ENCODE measurements at regions not wholly inside any gene's neighbourhood (a gene's known extent, or its start where the extent isn't known, plus 50 kb on each side); places are given as distances from the start of the nearest gene placed in this dataset.

DNA sequence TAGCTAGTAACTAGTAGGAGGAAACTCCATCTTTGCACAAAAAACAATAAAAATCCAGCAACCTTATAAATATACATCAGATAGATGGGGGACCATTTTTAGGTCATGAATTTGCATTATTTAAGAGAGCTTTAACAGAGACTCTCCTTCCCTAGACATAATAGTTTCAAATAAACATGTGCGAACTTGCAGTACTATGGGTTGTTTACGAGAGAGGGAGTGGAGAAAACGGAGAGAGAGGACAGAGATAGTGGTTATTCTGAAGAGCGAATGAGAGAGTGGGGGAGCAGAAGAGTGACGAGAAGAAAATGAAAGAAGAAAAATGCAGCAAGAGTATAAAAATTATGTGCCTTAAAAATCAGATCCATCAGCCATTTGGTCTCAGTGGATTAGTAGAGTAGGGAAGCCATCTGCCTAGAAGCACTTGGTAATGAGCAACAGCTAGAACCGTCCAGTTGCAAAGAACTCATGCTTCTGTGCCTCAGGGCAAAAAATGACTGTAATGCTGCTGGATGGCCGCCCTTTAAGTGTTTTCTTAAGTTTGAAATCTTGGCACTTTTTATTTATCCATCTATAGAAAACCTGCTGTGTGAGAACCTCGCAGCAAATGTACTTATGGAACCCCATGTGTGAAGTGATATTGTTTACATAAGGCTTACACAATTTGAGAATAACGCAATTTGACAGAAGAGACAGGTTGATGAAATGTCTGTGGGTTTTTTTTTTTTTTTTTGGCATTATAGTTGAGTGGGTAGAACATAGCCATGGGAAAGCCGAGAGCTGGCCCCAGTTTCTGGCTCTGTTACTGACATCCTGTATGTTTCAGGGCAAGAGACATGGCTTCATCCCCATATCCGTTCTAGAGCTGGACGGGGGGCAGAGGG is 95.6 kb upstream of the ZNF608 start:
- DNase-seq: no peak

DNA sequence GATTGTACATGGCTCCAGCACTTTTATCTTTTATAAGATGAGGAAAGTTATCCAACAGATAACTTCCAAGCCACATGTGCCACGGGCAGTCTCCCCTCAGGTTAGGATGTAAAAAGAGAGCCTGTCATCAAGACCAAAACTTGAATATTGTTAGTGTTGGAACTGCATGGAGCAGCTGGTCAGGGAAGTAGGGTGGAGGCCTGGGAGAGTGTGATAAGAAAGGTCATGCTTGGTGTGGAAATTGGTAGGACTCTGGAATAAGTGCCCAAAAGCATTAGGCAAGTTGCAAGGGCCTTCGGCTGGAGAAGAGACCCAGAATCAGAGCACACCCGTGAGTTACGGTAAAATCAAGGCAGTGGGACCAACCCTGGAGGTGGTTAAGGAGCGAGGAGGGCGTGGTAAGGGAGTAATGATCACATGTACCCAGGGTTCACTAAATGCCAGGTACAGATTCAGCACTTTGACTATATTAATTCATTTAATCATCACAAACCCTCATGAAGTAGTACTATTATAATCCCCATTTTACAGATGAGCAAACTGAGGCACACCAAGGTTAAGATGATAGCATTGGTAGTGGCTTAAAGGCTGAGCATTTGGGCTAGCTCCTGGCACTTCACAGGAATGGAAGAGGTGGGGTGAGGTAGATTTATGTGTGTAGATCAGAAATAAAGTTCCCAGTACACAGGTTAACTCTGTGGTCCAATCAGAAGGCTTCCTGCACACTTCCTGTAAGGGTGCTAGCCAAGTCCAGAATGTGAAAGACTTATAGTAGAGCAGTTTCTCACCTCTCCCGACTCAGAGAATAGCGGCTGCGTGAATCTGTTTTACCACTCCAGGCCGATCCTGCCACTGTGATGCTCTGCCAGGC is 96.5 kb upstream of the ZNF608 start:
- no peak for DNase-seq

DNA sequence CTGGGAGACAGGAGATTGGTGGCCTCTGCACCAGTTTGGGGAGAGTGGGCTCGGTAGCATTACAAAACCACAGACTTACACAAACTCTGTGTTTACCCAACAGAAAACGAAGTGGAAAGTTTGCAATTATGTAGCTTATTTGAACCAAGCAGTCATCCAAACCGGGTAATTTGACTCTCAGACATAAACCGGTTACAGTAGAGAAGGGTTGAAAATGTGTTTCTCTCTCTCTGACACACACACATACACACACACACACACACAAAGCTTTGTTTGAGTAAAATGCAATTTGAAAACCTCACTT is 97.1 kb upstream of the ZNF608 start:
- no peak for DNase-seq

DNA sequence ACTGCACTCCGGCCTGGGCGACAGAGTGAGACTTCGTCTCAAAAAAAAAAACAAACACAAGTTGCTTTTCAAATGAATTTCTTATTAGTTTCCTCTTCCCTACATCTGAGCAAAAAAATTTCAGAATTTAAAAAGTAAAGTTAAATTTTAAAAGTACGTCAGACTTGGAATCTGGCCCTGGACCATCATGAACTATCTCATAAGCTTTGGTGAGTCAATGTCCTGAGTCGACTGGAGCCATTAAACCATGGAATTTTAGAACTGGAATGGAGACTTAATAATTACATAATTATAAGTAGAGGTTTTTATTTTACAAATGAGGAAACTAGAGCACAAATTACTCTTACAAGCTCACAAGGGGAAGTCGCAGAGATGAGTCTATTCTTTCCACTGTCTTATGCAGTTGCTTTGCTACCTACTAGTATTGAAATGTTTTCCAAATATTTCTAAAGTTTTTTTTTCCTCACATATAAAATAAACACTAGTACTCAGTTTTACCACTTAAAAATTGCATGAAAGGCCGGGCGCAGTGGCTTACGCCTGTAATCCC is 98.0 kb upstream of the ZNF608 start:
- DNase-seq: no peak

DNA sequence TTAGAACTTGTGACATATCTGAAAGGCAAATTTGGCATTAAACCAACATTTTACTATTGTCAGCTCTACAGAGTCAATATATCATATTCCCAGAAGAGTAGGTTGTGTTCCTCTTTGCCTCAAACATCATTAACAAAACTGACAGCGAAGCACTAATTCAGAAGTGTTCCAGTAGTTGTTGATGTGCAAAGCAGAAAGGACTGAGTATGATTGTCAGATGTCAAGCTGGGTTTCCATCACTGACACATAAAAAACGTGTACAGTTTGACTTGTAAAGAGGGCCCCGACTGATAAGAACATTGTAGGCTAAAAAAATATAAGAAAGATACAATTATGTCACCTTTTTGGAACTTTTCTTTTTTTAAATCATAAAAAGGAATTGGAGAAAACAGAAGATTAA is 101.5 kb upstream of the ZNF608 start:
- peak; percentile 22 for DNase-seq

DNA sequence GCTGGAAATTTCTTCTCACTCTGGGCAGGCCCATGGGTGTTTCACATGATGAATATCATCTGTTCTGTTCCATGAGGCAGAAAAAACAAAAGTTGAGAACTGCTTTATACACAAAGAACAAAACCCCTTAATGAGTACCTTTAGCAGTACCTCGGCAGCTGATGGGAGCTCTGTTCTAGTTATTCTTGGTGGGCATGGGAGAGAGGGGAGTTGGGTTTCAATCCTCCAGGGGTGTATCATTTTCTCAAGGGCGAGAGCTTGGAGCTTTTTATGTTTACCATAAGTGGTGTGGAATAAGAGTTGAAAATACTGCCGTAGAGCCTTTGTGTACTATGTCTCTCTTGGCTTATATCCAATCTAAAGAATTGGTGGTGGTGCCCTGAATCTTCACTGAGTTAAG is 103.3 kb upstream of the ZNF608 start:
- peak; percentile 84 for DNase-seq

DNA sequence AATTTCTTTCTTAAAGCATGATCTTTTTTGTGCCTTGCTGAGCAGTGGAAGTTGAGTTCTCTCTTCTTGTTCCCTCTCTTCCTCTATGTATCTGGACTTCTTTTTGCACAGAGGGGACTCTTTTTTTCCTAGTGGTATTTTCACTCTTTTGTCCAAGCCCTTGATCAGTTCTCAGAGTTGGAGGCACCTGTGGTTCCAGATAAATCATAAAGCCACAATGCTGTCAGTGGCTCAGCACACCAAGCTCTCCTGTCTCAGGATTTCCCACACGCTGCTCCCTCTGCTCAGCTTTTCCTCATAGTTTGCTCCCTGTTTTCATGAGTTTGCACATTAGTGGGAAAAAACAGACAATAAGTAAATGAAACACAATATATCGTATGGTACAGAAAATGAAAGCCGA is 110.3 kb upstream of the ZNF608 start:
- DNase-seq: no peak

DNA sequence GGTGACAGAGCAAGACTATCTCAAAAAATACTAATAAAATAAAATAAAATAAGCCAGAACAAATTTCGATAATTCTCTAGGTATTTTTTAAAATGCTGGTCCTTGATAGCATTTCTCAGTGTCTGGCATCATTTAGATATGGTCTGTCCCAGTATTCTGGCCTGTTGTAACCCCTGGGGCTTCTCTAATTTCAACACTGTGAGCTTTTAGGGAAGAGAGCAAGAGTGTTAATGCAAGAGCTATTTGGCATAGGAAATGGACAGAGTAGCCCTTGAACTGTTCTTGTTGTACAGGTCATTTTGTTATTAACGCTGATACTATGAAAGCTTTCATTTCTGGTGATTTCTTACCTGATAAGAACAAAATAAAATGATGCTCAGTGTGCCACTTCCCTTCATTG is 112.2 kb upstream of the ZNF608 start:
- DNase-seq: no peak

DNA sequence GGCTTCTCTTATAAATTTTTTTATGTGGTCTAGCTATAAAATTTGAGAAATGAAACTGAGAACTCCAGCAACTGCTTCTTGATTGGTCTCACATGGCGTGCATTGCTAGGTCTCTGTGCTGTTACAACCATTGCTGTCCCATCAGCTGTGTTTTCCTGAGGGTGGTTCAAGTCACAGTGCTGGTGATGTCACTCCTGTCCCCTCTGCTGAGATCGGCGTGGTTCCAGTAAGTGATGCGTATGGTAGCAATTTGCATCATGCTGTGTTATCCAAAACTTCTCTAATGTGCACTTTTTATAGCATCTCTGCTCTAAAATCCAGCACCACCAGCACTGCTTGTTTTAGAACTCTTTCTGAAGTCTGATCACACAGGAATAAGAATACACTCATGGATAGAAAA is 112.6 kb upstream of the ZNF608 start:
- no peak for DNase-seq

DNA sequence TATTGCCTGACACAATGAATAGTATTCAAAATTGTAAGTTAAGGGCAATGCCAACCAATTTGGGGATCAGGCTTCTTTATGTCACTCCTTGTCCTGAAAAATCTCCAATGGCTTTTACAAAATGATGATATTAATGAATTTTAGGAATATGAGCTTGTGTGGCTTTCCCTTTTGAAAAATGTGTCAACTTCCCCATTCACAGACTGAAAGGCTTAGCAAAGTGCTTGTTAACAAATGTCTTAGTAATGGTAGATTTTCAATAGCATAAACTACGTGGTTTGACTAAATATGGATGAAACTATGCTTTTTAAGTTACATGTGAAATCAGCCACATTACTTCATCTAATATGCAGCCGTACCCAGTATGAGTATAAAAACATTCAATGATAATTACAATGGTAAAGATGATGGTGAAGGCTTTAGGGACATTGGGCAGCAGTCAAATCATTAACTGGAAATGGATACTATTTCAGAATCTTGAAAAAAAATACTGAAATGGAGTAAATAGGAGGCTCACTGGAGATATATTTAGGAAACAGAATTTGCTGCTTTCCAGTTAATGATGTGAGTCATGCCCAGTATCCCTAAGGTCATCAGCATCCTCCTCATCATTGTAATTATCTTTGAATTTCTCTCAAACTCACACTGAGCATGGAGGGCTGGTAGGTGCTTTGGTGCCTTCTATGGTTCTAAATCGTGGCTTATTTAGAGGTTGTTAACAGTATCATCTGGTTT is 113.3 kb upstream of the ZNF608 start:
- DNase-seq: no peak

DNA sequence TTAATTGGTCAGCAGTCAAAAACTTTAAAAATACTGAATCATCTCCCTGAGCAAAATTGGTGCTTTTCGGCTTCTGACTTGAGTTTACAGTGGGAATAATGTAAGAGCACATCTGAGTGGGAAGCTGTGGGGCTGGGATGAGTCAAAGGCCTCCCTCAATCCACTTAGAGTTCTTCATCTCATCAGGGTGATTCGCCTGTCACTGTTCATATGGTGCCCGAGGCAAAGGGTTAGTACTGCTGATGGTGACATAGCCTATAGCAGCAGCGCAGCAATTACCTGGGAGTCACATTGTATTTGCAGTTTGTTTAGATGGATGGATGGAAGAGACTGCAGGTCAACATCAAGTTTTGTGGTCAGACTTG is 113.8 kb upstream of the ZNF608 start:
- DNase-seq: no peak

DNA sequence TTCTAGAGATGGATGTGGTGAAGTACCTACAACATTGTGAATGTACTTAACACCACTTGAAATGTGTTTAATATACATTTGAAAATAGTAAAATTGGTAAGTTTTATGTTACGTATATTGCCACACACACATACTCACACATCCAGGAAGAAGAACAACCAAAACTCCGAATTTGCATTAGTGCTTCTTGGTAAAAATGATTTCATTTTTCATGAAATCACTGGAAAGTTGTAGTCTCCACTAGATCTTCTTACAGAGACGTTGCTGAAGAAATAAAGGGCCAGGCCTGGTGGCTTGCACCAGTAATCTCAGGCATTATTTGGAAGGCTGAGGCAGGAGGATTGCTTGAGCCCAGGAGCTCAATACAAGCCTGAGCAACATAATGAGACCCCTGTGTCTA is 118.6 kb upstream of the ZNF608 start:
- DNase-seq: no peak

DNA sequence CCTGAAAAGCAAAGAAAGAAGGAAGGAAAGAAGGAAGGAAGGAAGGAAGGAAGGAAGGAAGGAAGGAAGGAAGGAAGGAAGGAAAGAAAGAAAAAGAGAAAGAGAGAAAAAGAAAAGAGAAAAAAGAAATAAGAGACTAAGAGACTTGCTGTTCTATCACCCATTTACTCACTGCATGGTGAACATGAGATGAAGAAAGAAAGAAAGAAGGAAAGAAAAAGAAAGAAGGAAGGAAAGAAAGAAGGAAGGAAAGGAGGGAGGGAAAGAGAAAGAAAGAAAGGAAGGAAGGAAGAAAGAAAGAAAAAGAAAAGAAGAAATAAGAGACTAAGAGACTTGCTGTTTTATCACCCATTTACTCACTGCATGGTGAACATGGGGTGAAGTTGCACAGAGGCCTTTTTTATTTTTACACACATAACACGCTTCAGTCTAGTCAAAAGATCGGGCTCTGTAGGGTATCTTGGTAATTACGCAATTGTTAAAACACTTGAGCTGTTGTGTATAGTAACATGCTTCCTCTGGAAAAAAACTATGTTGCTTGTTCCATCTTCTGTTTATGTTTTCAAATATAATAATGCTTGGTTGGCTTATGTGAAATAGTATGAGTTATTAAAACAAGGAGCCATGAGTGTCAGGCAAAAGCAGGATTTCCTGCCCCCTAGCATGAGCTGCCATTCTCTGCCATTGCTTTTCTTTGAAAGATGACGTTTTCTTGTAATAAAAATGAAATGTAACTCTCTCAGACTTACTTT is 119.3 kb upstream of the ZNF608 start:
- DNase-seq: no peak

DNA sequence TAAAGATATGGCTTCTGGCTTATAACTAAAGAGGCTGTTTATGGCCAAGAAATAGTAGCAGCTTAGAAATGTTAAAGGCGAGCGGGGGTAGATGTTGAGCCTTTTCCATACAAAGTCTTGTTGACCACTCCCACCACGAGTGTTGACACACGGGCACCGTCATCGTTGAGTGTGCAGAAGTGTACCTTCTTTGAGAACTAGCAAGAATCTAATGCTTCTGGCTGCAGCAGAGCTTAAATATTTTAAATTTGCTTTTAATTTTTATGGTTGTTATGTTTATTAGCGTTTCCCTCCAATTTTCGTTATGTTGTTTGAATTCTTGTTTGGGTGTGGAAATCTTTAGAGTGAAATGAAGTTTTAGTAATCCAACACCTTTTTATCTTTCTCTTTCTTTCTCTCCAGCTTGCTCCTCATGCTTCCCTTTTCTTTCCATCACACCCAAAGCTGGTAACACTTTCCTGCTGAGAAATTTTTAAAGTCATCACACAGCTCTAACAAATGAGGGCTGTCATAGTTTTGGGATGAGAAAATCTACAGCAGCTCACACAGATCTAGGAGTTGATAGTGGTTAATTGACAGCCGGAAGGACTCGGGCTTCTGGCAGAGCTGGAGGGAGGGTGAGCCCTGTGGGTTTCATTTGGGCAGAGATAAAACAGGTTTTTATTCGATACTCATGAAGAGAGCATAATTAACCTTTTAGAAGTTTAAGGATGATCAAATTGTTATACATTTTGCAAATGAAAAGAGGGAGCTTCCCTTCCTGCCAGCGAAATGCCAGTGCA is 120.1 kb upstream of the ZNF608 start:
- no peak for DNase-seq

DNA sequence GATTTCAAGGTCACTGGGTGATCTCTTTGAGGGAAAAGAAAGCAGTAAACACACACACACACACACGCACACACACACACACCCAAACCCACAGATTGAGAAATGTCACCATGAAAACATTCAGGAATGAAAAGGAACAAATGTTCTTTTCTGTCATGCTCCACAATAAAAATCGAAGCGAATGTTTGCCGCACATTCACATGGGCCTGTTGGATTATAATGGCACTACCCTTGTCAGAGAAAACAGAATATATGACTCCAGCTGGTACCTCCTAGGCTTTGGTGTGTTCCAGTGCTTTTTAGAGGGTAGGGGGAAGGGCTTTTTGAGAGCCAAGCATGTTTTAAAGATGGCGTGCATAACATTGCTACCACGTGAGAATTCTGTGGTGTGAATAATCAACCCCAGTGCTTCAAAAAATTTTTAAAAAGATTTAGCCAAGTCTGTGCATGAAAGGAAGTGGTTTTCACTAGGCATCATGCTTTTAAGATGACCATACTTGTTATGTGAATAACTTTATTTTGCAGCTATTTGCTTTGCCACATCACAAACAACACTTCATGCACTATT is 120.8 kb upstream of the ZNF608 start:
- no peak for DNase-seq

DNA sequence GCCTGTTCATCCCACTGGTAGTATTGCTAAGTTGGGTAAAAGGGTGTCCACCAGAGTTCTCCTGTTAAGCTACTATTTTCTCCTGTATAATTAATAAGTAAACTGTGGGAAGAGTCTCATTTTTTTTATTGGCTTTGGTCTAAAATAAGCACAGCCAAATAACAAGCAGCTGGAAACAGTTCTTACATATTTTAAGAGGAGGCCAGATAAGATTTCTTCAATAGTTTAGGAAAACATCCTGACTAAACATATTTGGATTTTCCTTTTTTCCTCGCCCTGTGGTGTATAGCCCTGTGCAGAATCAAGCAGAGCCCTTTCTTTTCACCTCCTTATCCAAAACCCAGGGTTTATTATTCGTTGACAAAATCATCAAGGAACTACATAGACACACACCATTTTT is 122.2 kb upstream of the ZNF608 start:
- DNase-seq: no peak

DNA sequence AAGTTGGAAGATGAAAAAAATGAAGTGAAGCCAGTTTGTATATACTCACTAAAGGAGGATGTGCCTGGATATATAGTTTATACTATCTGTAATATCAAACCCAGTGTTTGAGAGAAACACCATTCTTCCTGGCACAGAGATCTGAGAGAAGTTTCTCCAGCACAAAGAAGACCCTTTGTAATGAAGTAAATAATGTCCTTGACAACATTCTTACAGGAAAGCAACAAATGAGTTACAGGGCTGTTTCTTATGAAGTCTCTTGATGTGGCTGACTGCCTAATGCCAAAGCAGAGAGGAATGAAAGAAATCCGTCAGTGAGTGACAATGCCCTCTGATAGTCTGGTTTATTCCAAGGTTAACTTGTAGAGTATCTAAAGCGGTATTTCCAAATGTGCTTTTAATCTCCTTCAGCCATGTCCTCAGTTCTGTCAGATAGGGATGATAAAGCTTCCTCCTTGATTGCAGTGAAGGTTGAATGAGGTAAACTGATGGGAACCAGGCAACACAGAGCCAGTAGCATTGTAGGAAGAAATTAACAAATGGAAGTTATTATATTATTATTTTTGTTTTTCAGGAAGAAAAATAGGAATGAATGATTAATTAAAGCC is 123.1 kb upstream of the ZNF608 start:
- no peak for DNase-seq

DNA sequence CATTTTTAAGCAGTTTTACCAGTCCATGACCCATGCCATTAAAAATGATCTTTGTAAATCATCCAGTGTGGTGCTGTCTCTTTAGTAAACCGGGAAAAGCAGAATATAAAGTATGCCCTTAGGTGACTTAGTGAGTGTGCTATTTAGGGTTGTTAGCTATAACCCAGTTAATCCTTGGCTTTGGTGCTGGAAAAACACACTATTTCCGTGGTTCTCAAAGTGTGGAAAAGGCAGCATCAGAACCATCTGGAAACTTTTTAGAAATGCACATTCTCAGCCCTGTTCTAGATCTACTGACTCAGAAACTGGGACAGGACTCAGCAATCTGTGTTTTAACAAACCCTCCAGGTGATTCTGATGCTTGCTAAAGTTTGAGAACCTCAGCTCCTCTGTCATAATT is 123.6 kb upstream of the ZNF608 start:
- DNase-seq: no peak

DNA sequence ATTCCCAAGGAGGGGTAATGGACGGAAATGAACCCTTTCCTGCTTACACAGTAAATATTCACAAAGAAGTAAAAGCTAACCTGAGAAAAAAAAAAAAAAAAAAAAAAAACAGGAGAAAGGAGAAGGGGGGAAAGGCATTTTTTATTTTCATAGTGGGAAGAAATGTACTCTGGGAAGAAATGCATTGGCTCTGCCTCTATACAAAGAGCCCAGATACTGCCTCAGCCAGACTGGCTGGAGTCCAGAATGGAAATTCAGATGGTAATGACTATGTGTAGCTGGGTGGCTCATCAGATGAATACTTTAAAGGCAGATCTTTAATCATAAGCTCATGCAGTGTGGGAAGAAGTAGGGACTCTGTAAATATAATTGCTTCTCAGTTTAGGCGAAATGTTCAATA is 124.9 kb upstream of the ZNF608 start:
- DNase-seq: peak; percentile 43

DNA sequence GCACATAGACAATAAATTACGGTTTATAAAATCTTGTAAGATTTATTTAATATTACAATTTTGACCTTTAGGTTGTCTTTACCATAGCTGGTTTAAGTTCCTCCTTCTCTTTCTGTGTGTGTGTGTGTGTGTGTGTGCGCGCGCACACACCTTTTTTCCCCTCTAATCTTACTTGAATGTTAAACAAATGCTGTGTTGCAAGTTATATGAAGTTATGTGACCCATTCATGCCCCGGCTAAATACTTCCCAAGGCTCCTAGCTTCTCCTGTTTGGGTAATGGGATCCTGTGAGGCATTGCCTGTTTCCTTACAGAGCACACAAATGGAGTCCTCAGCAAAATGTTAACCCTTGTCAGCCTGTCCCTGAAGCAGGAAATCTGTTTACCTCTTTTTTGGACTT is 125.6 kb upstream of the ZNF608 start:
- no peak for DNase-seq

DNA sequence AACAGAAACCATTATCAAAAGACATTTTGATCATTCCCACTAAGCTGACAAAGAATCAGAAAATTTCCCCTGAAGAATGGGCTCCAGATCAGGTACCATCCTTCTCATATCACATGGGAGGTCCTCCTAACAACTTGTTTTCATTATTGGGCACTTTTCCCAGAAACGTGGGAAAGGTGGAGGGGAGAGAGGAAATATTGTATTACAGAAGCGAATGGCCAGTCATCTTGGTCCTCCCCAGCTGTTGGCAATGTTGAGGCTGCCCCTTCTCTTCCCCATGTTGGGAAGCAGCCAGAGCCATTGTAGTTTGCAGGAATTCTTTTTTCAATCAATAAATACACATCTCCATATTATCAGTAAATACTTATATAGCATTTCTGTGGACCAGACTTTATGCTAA is 126.2 kb upstream of the ZNF608 start:
- DNase-seq: peak; percentile 73
